ENCODE measurements at regions not wholly inside any gene's neighbourhood (a gene's known extent, or its start where the extent isn't known, plus 50 kb on each side); places are given as distances from the start of the nearest gene placed in this dataset.

GRCh38 chr18:8998481-8999217 is 103.8 kb upstream of the NDUFV2 start:
- TF ChIP-seq CTCF (IDR thresholded peaks at IDR 0.05) (no peak), TCF7L2 (IDR thresholded peaks at IDR 0.05; ENCODE audit: low read depth, low read length) (no peak)

Data from Panc1 (cell line).